Nephron (organoid): ENCODE measurements at regions not wholly inside any gene's neighbourhood (a gene's known extent, or its start where the extent isn't known, plus 50 kb on each side); places are given as distances from the start of the nearest gene placed in this dataset.

ENCODE experiments used
- H3K27ac Mint-ChIP-seq, 3 experiments: 2 replicates each; pipeline ENCODE4 v1.8.0; 2020; ENCODE audit warnings: mixed read lengths in 3 of 3, mild to moderate bottlenecking in 2 of 3, moderate library complexity in 1 of 3
- H3K27me3 Mint-ChIP-seq: 2 replicates; pipeline ENCODE4 v1.8.0; 2021; ENCODE audit warnings: low read depth, mild to moderate bottlenecking, moderate library complexity, mixed read lengths
- H3K36me3 Mint-ChIP-seq: 2 replicates; pipeline ENCODE4 v1.8.0; 2020; ENCODE audit warnings: low read depth, mixed read lengths
- H3K4me1 Mint-ChIP-seq: 2 replicates; pipeline ENCODE4 v1.8.0; 2020; ENCODE audit warnings: mixed read lengths
- H3K4me3 Mint-ChIP-seq, 3 experiments: 2 replicates each; pipeline ENCODE4 v1.8.0; 2020; ENCODE audit warnings: mild to moderate bottlenecking in 3 of 3, mixed read lengths in 3 of 3, moderate library complexity in 2 of 3
- H3K9me3 Mint-ChIP-seq: 2 replicates; pipeline ENCODE4 v1.8.0; 2020; ENCODE audit warnings: mixed read lengths
- CTCF ChIP-seq, 3 experiments: fragments of 200-600 bp; sonication (generic); IDR thresholded peaks; one replicate each; pipeline ENCODE4 v1.5.0; 2021; ENCODE audit warnings: antibody characterized with exemption in 3 of 3; ENCODE audit not compliant: unreplicated experiment in 3 of 3

- H3K4me3 Mint-ChIP-seq = no peak overlapping the region
- H3K27ac Mint-ChIP-seq = no peak overlapping the region
- TF ChIP-seq CTCF (IDR thresholded peaks at IDR 0.05; ENCODE audit: unreplicated experiment in 3 of 3) = no peak
- H3K36me3 Mint-ChIP-seq = no peaks in the 10 kb centered on the region
- peaks cover 4% of the 10 kb centered on the region for H3K4me1 Mint-ChIP-seq
- H3K9me3 Mint-ChIP-seq = no peaks in the 10 kb centered on the region
- H3K27me3 Mint-ChIP-seq = no peaks in the 10 kb centered on the region
Observed at GRCh38 chr5:128885649-128886255, 79.5 kb upstream of the SLC27A6 start.

GRCh38 chr5:128895122-128895521, 70.2 kb upstream of the SLC27A6 start:
- Mint-ChIP-seq H3K4me3 (no peak overlapping the region), H3K27me3 (peaks cover 3% of the 10 kb centered on the region), H3K9me3 (peaks cover 7% of the 10 kb centered on the region), H3K36me3 (no peaks in the 10 kb centered on the region), H3K27ac (no peak overlapping the region), H3K4me1 (no peaks in the 10 kb centered on the region)
- TF ChIP-seq CTCF (IDR thresholded peaks at IDR 0.05; ENCODE audit: unreplicated experiment in 3 of 3) = no peak

GRCh38 chr5:128896675-128897074, 68.6 kb upstream of the SLC27A6 start:
- Mint-ChIP-seq H3K27ac (no peak overlapping the region), H3K36me3 (no peaks in the 10 kb centered on the region), H3K4me3 (no peak overlapping the region), H3K4me1 (no peaks in the 10 kb centered on the region), H3K9me3 (peaks cover 7% of the 10 kb centered on the region), H3K27me3 (peaks cover 3% of the 10 kb centered on the region)
- TF ChIP-seq CTCF (IDR thresholded peaks at IDR 0.05; ENCODE audit: unreplicated experiment in 3 of 3) = no peak

- Mint-ChIP-seq H3K36me3 (no peaks in the 10 kb centered on the region), H3K4me1 (no peaks in the 10 kb centered on the region), H3K27ac (no peak overlapping the region), H3K27me3 (peaks cover 3% of the 10 kb centered on the region), H3K9me3 (no peaks in the 10 kb centered on the region), H3K4me3 (no peak overlapping the region)
- TF ChIP-seq CTCF (IDR thresholded peaks at IDR 0.05; ENCODE audit: unreplicated experiment in 3 of 3) = no peak
Observed at GRCh38 chr5:128903550-128903949, 61.7 kb upstream of the SLC27A6 start.

- Mint-ChIP-seq H3K27ac (no peak overlapping the region), H3K4me1 (no peaks in the 10 kb centered on the region), H3K4me3 (no peak overlapping the region), H3K9me3 (no peaks in the 10 kb centered on the region), H3K27me3 (peaks cover 3% of the 10 kb centered on the region), H3K36me3 (no peaks in the 10 kb centered on the region)
- no peak for TF ChIP-seq CTCF (IDR thresholded peaks at IDR 0.05; ENCODE audit: unreplicated experiment in 3 of 3)
Observed at GRCh38 chr5:128904805-128905567, 60.3 kb upstream of the SLC27A6 start.
